Peyer's patch (tissue), 4 donors: ENCODE measurements at regions not wholly inside any gene's neighbourhood (a gene's known extent, or its start where the extent isn't known, plus 50 kb on each side); places are given as distances from the start of the nearest gene placed in this dataset.
"Not testable (repeated sequence)": the region's sequence is repeated elsewhere in the genome, so short reads cannot be mapped to it uniquely, and the experiment has no call there.

ENCODE experiments used
- DNase-seq, 3 donors: peaks; one replicate each; pipeline ENCODE4 v3.0.0-alpha.2; 2017 to 2019
- H3K27ac ChIP-seq, 4 donors: fragments of 200-600 bp; sonication (generic); one replicate each; pipeline ENCODE4 v1.5.1; 2016 to 2019
- H3K27me3 ChIP-seq, 2 donors: fragments of 200-600 bp; sonication (generic); one replicate each; pipeline ENCODE4 v1.5.1; 2019
- H3K36me3 ChIP-seq, 3 donors: fragments of 200-600 bp; sonication (generic); one replicate each; pipeline ENCODE4 v1.5.1; 2016 to 2019
- H3K4me1 ChIP-seq, 4 donors: fragments of 200-600 bp; sonication (generic); one replicate each; pipeline ENCODE4 v1.5.1; 2016 to 2019
- H3K4me3 ChIP-seq, 4 donors: fragments of 200-600 bp; sonication (generic); 1 replicate in 3 of 4; 2 replicates in 1 of 4; pipeline ENCODE4 v1.5.1; 2016 to 2019; ENCODE audit warnings: mild to moderate bottlenecking in 1 of 4
- H3K9me3 ChIP-seq, 4 donors: fragments of 200-600 bp; sonication (generic); one replicate each; pipeline ENCODE4 v1.5.1; 2016 to 2019; ENCODE audit warnings: mild to moderate bottlenecking in 1 of 4
- POLR2A ChIP-seq, 2 donors: fragments of 450-650 bp; IDR thresholded peaks; one replicate each; pipeline ENCODE4 v1.5.1; 2017; ENCODE audit warnings: antibody characterized with exemption in 2 of 2, mild to moderate bottlenecking in 2 of 2, moderate library complexity in 2 of 2
- TF ChIP-seq, protein P1 (sequence below), 6 experiments: fragments of 450-650 bp in 4 of 6; fragments of 200-600 bp in 2 of 6; sonication (generic) in 1 of 6; IDR thresholded peaks; one replicate each; pipeline ENCODE4 v1.5.1; 2017 to 2019; ENCODE audit warnings: antibody characterized with exemption in 6 of 6, mild to moderate bottlenecking in 3 of 6, moderate library complexity in 1 of 6

- TF ChIP-seq POLR2A (IDR thresholded peaks at IDR 0.05): no peak
- TF ChIP-seq, protein P1, sequence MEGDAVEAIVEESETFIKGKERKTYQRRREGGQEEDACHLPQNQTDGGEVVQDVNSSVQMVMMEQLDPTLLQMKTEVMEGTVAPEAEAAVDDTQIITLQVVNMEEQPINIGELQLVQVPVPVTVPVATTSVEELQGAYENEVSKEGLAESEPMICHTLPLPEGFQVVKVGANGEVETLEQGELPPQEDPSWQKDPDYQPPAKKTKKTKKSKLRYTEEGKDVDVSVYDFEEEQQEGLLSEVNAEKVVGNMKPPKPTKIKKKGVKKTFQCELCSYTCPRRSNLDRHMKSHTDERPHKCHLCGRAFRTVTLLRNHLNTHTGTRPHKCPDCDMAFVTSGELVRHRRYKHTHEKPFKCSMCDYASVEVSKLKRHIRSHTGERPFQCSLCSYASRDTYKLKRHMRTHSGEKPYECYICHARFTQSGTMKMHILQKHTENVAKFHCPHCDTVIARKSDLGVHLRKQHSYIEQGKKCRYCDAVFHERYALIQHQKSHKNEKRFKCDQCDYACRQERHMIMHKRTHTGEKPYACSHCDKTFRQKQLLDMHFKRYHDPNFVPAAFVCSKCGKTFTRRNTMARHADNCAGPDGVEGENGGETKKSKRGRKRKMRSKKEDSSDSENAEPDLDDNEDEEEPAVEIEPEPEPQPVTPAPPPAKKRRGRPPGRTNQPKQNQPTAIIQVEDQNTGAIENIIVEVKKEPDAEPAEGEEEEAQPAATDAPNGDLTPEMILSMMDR (IDR thresholded peaks at IDR 0.05): no peak
- H3K9me3 ChIP-seq: peaks cover 0 to 3% (median 0%) of the 10 kb centered on the region in 4 donors
- no peaks in the 10 kb centered on the region for H3K4me1 ChIP-seq
- H3K4me3 ChIP-seq: no peak overlapping the region
- no peaks in the 10 kb centered on the region for H3K27me3 ChIP-seq
- H3K36me3 ChIP-seq: no peaks in the 10 kb centered on the region
- DNase-seq: no peak
- H3K27ac ChIP-seq: no peak overlapping the region
These were observed 95.3 kb downstream of the HOXA1 start for GRCh38 chr7:27000496-27000895.

GRCh38 chr7:26998284-26998683 is 97.5 kb downstream of the HOXA1 start:
- H3K4me1 ChIP-seq, H3K9me3 ChIP-seq, H3K27me3 ChIP-seq, DNase-seq, H3K4me3 ChIP-seq, H3K27ac ChIP-seq, H3K36me3 ChIP-seq: not testable (repeated sequence)

- H3K36me3 ChIP-seq: no peaks in the 10 kb centered on the region
- TF ChIP-seq, protein P1 (IDR thresholded peaks at IDR 0.05): no peak
- no peak for TF ChIP-seq POLR2A (IDR thresholded peaks at IDR 0.05)
- H3K4me3 ChIP-seq: no peak overlapping the region
These were observed 100.1 kb downstream of the HOXA1 start for GRCh38 chr7:26995666-26996065.

GRCh38 chr7:26993816-26994810 is 101.7 kb downstream of the HOXA1 start:
- Histone ChIP-seq H3K4me1 (no peaks in the 10 kb centered on the region), H3K4me3 (no peak overlapping the region), H3K27me3 (no peaks in the 10 kb centered on the region), H3K9me3 (peaks cover 0 to 3% (median 0%) of the 10 kb centered on the region in 4 donors), H3K36me3 (no peaks in the 10 kb centered on the region), H3K27ac (no peak overlapping the region)
- no peak for DNase-seq
- TF ChIP-seq, protein P1 (IDR thresholded peaks at IDR 0.05): no peak
- no peak for TF ChIP-seq POLR2A (IDR thresholded peaks at IDR 0.05)

More at GRCh38 chr7:26995666-26996065, 100.1 kb downstream of the HOXA1 start:
- Histone ChIP-seq H3K9me3 (peaks cover 0 to 3% (median 0%) of the 10 kb centered on the region in 4 donors), H3K27me3 (no peaks in the 10 kb centered on the region), H3K27ac (no peak overlapping the region), H3K4me1 (no peaks in the 10 kb centered on the region)
- DNase-seq: no peak

DNA sequence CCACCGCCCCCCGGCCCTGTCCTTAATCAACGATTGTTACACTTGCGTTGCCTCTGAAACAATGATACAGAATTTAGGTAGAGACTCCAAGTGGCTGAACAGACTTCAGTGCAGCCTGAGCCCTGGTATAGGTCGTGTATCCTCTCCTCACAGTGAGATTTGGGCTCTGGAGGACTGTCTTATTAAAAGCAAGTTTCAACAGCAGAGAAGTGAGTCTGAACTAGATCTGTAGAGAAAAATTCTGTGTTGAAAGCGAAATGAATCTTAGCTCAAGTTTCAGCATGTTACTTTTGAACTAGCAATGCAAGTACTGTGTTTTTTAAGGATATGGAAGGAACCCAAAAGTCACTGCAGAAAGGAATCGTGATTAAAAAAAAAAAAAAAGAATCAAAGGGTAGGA is 103.1 kb downstream of the HOXA1 start:
- DNase-seq: no peak
- no peak overlapping the region for H3K27ac ChIP-seq
- no peak for TF ChIP-seq POLR2A (IDR thresholded peaks at IDR 0.05)
- TF ChIP-seq, protein P1 (IDR thresholded peaks at IDR 0.05): no peak
- no peaks in the 10 kb centered on the region for H3K4me1 ChIP-seq
- no peaks in the 10 kb centered on the region for H3K9me3 ChIP-seq
- no peak overlapping the region for H3K4me3 ChIP-seq
- no peaks in the 10 kb centered on the region for H3K27me3 ChIP-seq
- H3K36me3 ChIP-seq: no peaks in the 10 kb centered on the region

DNA sequence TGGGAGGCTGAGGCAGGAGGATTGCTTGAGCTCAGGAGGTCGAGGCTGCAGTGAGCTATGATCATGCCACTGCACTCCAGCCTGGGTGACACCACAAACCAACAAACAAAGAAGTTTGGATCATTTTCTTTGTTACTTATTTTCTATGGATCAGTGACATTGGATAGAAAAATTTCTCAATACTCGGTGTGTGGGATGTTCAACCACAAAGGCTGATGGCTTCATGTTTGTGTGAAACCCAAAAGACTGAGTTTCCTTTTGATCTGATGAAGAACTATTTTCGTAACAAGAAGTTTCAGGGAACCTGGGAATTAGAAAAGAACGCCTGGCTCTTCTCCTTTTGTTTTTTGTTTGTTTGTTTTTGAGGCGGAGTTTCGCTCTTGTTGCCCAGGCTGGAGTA is 104.0 kb downstream of the HOXA1 start:
- no peak overlapping the region for H3K4me3 ChIP-seq
- no peaks in the 10 kb centered on the region for H3K36me3 ChIP-seq
- no peak for DNase-seq
- no peaks in the 10 kb centered on the region for H3K9me3 ChIP-seq
- no peaks in the 10 kb centered on the region for H3K27me3 ChIP-seq
- H3K4me1 ChIP-seq: no peaks in the 10 kb centered on the region
- TF ChIP-seq, protein P1 (IDR thresholded peaks at IDR 0.05): no peak
- no peak for TF ChIP-seq POLR2A (IDR thresholded peaks at IDR 0.05)
- H3K27ac ChIP-seq: no peak overlapping the region
